OCI-M1 (cell line): ENCODE measurements at regions not wholly inside any gene's neighbourhood (a gene's known extent, or its start where the extent isn't known, plus 50 kb on each side); places are given as distances from the start of the nearest gene placed in this dataset.
A peak's percentile ranks its signal among the peaks of the same experiment; 100 is the strongest.
"Not testable (repeated sequence)": the region's sequence is repeated elsewhere in the genome, so short reads cannot be mapped to it uniquely, and the experiment has no call there.

Experiments used
- DNase-seq: peaks from one replicate; lab custom pipeline; 2025; lab: John Stamatoyannopoulos, UW

GRCh38 chr1:96865731-96866685, 144.4 kb downstream of the PTBP2 start:
- DNase-seq = peak; percentile 27

DNA sequence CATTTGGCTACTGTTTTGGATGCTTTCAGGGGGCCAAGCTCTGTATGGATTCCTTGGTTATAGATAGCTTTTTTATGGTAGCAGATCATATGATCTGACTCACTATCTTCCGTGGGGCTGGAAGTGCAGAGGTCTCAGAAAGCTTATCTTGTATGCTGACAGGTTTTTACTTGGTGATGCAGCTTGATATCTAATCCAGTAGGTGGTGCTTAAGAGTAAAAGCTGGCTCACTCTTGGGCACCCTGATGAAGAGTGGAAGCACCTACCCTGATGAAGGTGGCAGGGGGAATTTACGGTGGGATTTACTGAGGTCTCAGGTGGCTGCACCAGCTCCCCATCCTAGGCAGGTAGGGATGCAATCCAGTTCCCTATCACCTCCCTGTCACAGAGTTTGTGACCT, 151.2 kb downstream of the PTBP2 start:
- DNase-seq = no peak

DNA sequence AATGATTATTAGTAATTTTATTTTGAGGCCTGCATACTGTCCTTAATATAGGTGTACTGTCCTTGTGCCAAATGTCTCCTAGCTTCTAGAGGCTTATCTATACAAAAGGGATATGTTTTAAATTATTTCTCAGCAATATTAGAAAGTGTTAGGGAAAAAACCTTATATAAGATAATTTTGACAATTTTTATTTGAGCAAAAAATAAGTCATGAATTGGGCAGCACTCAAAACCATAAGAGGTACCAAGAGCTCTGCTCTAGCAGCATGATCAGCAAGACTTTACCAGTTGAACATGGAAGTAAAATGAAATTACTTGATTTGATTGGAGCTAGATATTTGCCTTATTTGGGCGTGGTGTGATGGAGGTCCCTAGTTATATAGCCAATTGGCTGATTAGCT, 157.1 kb downstream of the PTBP2 start:
- DNase-seq = no peak

DNA sequence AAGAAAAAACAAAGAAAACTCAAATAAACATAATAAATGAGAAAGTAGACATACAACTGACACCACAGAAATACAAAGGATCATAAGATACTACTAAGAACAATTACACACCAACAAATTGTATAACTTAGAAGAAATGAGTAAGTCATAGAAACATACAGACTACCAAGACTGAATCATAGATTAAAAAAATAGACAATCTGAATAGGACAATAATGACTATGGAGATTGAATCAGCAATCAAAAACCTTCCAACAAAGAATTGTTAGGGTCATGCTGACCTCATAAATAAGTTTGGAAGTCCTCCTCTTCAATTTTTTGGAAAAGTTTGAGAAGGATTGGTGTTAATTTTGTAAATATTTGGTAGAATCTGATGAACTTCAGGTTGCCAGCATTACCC, 159.0 kb downstream of the PTBP2 start:
- DNase-seq = no peak

- no peak for DNase-seq
Observed at GRCh38 chr1:96882096-96882495, 160.5 kb downstream of the PTBP2 start.

DNA sequence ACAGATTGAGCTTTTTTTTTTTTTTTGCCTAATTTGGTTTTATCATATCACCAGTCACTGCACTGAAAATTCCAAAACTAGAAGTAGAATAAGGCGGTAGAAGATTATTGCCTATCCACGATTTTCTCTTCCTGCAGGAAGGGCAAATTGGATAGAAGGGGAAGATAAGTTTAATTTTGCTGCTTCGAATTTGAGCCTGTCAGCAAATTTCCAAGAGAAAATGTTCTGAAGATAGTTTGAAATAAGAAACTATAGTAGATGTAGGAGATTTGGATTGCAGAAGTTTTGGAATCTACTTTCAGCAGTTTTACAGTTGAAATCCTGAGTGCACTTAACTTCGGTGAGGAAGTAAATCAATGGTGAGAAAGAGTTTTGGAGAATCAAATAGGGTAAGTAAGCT, 164.9 kb downstream of the PTBP2 start:
- DNase-seq = no peak

GRCh38 chr1:96887501-96887900, 165.9 kb downstream of the PTBP2 start:
- DNase-seq = no peak

GRCh38 chr1:96901783-96902363, 180.3 kb downstream of the PTBP2 start:
- no peak for DNase-seq

DNA sequence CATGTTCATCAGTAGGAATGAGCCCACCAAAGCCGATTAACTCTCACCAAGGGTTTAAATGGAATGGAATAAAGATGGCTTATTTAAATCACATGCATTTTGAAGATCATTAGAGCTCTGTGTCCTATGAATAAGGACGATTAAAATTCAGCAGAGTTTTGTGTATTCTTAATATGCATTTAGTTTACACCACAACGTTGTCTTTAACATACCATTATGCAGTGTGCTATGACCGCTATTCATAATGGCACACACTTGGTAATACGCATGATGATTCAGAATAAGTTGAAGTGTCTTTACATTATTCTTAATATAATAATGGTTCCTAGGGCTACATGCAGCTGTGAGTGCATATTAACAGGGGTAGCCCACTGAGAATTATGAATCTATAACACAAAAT, 190.7 kb downstream of the PTBP2 start:
- DNase-seq = no peak

GRCh38 chr1:96915701-96916100, 194.1 kb downstream of the PTBP2 start:
- DNase-seq = not testable (repeated sequence)

DNA sequence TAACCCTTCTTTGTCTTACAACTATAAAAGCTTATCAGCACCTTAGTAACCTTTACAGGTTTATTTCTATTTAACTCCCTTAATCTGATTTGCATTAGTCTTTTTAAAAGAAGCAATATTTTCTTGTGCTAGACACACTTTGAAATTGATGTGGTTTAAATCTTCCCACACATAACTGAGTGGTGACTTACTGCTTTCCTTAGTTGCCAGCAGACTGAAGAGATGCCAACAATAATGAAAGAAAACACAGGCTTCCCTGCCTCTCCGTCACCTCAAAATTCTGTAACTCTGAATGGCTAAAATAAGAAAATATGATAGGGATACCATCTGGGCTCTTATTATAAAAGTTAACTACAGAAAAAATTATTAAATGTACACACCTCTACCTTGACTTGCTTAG, 196.8 kb downstream of the PTBP2 start:
- no peak for DNase-seq

GRCh38 chr1:96922181-96922580, 200.6 kb downstream of the PTBP2 start:
- no peak for DNase-seq

DNA sequence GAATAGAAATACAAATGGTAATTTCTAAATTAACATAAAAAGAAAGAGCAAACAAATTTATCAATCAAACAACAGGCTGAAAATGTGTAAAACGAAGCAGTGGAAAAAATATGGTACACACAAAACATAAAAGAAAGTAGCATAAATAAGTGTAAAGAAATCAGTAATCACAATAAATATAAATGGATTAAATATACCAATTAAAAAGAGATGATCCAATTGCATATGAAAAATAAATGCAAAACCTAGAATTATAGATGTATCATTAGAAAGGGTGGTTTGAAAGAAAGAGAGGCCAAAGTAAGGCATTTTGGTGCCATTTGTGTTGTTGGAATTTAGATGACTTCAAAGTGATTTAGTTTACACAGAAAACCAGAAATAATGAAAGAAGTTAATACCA, 202.2 kb downstream of the PTBP2 start:
- no peak for DNase-seq

DNA sequence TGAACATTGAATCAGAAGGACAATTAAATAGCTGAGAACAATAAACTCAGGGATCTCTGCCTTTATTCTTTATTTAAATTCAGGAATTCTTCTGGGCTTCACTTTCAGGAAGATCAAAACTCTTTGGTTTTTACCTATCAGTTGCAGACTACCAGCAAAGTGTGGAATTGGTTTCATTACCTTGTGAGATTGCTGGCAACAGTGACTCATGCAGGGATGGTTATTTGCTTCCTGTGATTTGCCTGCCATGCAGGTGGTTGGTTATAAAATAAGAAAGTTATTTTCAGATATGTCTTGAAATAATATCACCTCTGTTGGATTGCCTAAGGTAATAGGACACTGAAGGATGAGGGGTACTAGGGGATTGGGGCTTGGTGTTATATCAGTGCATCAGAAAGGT, 204.6 kb downstream of the PTBP2 start:
- DNase-seq = no peak

GRCh38 chr1:96927125-96927524, 205.5 kb downstream of the PTBP2 start:
- no peak for DNase-seq

- DNase-seq = no peak
Observed at GRCh38 chr1:96931136-96931535, 209.6 kb downstream of the PTBP2 start.

DNA sequence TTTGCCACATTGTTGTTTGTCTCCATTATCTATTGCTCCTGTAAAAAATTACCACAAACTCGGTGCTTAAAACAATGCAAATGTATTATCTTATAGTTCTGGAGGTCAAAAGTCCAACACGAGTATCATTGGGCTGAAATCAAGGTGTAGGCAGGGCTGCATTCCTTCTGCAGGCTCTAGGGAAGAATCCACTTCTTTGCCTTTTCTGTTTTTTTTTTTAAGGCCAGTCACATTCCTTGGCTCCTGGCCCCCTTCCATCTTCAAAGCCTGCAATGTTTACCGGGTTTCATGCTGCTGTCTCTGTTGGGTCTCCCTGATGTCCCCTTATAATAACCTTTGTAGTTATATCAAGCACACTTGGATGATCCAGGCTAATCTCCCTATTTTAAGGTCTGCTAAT, 212.7 kb downstream of the PTBP2 start:
- DNase-seq = no peak

DNA sequence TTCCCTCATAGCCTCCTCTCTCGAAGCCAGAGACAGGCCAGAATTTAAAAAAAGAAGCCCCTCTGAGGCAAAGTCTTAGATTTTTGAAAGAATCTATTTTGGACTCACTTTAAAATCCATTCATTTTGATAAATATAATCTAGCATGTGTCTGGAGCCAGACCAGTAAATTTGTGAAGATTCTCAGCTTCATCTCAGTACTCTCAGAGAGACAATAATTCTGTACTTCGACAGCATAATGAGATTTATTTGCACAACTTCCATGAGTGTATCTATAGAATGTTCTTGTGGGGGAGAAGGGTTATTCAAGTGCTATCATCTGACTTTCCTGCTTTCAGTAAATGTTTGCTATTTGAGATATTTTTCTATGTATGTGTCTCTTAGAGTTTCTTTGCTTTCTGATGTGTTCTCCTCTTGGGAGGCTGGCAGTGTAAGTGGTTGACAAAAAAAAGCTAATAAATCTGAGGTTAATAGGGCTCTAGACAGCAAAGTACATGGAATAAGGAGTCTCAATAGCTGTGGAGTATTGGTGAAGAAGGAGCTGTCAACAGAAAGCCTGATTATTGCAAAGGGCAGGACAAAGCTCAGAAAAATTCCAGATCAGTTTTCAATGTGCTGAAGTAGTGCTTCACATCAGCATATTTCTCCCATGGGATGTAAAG, 223.0 kb downstream of the PTBP2 start:
- DNase-seq = no peak

DNA sequence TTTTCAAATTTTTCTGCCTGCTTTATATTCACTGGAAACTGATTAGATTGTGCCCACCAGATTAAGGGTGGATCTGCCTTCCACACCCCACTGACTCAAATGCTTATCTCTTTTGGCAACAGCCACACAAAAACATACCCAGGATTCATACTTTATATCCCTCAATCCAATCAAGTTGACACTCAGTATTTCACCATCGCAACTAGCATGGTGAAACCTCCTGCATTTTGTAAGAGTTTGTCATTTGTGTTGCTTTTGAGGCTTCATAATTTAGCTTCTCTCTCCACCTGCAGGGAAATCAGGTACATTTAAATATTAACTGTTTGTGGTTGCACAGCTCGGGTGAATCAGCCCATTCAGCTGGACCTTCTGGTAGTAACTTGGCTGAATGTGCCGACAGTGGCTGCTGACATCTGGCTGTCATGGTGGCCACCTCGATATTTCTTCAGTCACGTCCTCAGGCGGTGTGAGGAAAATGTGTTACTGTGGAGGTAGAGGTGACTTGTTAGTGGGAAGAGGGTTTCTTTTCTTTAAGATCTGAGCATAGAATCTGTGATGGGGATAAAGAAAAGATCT, 224.0 kb downstream of the PTBP2 start:
- no peak for DNase-seq

- DNase-seq = no peak
Observed at GRCh38 chr1:96955307-96956012, 233.9 kb downstream of the PTBP2 start.

DNA sequence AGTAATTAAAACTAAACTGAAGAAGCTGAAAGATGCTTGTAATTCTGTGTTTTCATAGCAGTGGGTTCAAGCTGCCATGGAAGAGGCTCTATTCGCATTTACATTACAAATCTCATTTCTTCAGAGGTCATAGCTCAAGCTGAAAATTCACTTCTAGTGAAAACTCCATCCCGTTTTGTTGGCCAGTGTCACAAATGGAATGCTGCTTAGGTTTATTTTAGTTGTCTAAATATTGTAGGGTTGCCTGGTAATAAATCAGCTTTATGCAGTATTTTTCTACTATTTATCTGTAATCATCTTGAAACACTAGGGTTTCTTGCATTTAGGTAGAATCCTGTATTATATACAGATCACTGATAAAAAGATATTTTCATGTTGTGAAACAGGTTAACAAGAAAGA, 240.6 kb downstream of the PTBP2 start:
- no peak for DNase-seq

DNA sequence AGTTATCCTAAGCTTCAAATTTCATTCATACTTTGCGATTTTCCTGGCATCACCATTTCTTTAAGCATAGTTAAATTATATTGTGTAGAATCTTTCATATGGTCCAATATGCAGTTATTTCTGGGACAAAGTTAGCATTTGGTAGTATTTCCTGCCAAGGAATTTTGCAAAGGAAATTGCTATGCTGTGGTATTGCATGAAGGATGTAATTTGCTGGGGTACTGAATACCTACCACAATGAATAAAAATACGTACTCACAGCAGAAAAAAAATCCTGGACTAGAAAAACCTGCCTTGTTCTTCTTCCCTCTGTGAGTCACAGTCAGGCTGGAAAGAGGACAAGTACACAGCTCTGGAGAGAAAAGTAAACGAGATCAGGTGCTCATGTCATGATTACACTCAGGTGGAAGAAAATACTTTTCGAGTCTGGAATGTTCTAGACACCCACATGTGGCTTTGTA, 241.2 kb downstream of the PTBP2 start:
- DNase-seq = no peak
